ENCODE measurements at regions not wholly inside any gene's neighbourhood (a gene's known extent, or its start where the extent isn't known, plus 50 kb on each side); places are given as distances from the start of the nearest gene placed in this dataset.

DNA sequence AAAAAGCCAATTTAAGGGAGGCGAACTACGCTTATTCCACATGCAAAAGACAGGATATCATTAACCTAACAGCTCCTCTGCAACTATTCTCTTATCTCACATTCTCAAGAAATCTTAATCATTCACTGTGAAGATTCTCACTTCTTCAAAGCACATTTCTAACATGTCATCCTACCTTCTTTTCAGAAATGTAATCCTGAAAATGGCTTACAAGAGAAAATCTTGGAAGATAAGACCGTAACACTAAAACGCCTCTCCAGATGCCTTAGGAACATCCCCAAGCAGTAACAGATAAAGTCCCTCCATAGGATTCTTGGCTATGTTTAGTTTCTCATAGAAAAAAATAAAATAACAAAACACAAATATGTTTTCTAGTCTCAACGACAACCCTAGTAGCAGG is 373.9 kb upstream of the CNTNAP5 start:
- no peak for ATAC-seq
- H3K4me2 ChIP-seq (ENCODE audit: control insufficient read depth, insufficient read depth) = no peak overlapping the region
- in situ Hi-C loops (cut with MboI) = no loop called here
- POLR2A ChIA-PET = no interaction called here
- no peaks in the 10 kb centered on the region for H3K9me3 ChIP-seq (replicated peaks; ENCODE audit: control insufficient read depth, insufficient read depth, low read length)
- no peak for DNase-seq (ENCODE audit: low read depth, low spot score)
- no peak overlapping the region for H3K9ac ChIP-seq (ENCODE audit: control insufficient read depth, insufficient read depth, low read length)
- H3K27ac ChIP-seq (ENCODE audit: control insufficient read depth, insufficient read depth) = no peak overlapping the region
- intact Hi-C loops (cut with micrococcal nuclease; ENCODE audit: unreplicated experiment) = no loop called here
- SMC1A ChIA-PET (ENCODE audit: uncharacterized antibody, unreplicated experiment) = no interaction called here
- no peaks in the 10 kb centered on the region for H3K36me3 ChIP-seq (ENCODE audit: control insufficient read depth in 2 of 2, insufficient read depth in 2 of 2, low read length in 1 of 2)
- H3K4me3 ChIP-seq = no peak overlapping the region
- no peak for FAIRE-seq
- no peaks in the 10 kb centered on the region for H3K79me2 ChIP-seq (ENCODE audit: control insufficient read depth, insufficient read depth, low read length)
- no peak overlapping the region for H2AFZ ChIP-seq (ENCODE audit: control insufficient read depth, low read depth, low read length)
- H4K20me1 ChIP-seq (ENCODE audit: control insufficient read depth, insufficient read depth) = no peaks in the 10 kb centered on the region
- no peaks in the 10 kb centered on the region for H3K4me1 ChIP-seq (ENCODE audit: control insufficient read depth, insufficient read depth, low read length)
- no TSS peak for BruUV-seq (replicated peaks)
- no peaks in the 10 kb centered on the region for H3K27me3 ChIP-seq (replicated peaks in 1 of 2; ENCODE audit: control insufficient read depth in 2 of 2, insufficient read depth in 2 of 2, low read length in 1 of 2)
- CTCF ChIA-PET = no interaction called here
- WGBS (ENCODE audit: insufficient coverage, insufficient replicate concordance, low lambda C conversion rate, missing lambda C conversion rate) = 16% methylated on average over 5 of the region's 5 CpGs
- RAD21 ChIA-PET (ENCODE audit: unreplicated experiment) = no interaction called here
- TF ChIP-seq CREB1 (IDR thresholded peaks at IDR 0.05; ENCODE audit: low read depth) (no peak), MXI1 (IDR thresholded peaks at IDR 0.05; ENCODE audit: low read depth, low read length) (no peak), CBX5 (IDR thresholded peaks at IDR 0.05; ENCODE audit: low read depth) (no peak), ZNF274 (IDR thresholded peaks at IDR 0.05; ENCODE audit: insufficient read depth, insufficient read length) (no peak), SMAD5 (IDR thresholded peaks at IDR 0.05; ENCODE audit: low read depth) (no peak), RAD21 (IDR thresholded peaks at IDR 0.05; ENCODE audit: insufficient read depth, low read depth, low read length) (no peak), MEF2A (IDR thresholded peaks at IDR 0.05; ENCODE audit: insufficient read depth, low read depth, low read length) (no peak), POLR2A (IDR thresholded peaks at IDR 0.05; ENCODE audit: low read depth, low read length) (no peak)
- TF ChIP-seq, protein P1, sequence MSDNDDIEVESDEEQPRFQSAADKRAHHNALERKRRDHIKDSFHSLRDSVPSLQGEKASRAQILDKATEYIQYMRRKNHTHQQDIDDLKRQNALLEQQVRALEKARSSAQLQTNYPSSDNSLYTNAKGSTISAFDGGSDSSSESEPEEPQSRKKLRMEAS (IDR thresholded peaks at IDR 0.05; ENCODE audit: low read depth, low read length) = no peak
- TF ChIP-seq, protein P2, sequence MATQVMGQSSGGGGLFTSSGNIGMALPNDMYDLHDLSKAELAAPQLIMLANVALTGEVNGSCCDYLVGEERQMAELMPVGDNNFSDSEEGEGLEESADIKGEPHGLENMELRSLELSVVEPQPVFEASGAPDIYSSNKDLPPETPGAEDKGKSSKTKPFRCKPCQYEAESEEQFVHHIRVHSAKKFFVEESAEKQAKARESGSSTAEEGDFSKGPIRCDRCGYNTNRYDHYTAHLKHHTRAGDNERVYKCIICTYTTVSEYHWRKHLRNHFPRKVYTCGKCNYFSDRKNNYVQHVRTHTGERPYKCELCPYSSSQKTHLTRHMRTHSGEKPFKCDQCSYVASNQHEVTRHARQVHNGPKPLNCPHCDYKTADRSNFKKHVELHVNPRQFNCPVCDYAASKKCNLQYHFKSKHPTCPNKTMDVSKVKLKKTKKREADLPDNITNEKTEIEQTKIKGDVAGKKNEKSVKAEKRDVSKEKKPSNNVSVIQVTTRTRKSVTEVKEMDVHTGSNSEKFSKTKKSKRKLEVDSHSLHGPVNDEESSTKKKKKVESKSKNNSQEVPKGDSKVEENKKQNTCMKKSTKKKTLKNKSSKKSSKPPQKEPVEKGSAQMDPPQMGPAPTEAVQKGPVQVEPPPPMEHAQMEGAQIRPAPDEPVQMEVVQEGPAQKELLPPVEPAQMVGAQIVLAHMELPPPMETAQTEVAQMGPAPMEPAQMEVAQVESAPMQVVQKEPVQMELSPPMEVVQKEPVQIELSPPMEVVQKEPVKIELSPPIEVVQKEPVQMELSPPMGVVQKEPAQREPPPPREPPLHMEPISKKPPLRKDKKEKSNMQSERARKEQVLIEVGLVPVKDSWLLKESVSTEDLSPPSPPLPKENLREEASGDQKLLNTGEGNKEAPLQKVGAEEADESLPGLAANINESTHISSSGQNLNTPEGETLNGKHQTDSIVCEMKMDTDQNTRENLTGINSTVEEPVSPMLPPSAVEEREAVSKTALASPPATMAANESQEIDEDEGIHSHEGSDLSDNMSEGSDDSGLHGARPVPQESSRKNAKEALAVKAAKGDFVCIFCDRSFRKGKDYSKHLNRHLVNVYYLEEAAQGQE (IDR thresholded peaks at IDR 0.05; ENCODE audit: low read depth, low read length) = no peak
- TF ChIP-seq, protein P3, sequence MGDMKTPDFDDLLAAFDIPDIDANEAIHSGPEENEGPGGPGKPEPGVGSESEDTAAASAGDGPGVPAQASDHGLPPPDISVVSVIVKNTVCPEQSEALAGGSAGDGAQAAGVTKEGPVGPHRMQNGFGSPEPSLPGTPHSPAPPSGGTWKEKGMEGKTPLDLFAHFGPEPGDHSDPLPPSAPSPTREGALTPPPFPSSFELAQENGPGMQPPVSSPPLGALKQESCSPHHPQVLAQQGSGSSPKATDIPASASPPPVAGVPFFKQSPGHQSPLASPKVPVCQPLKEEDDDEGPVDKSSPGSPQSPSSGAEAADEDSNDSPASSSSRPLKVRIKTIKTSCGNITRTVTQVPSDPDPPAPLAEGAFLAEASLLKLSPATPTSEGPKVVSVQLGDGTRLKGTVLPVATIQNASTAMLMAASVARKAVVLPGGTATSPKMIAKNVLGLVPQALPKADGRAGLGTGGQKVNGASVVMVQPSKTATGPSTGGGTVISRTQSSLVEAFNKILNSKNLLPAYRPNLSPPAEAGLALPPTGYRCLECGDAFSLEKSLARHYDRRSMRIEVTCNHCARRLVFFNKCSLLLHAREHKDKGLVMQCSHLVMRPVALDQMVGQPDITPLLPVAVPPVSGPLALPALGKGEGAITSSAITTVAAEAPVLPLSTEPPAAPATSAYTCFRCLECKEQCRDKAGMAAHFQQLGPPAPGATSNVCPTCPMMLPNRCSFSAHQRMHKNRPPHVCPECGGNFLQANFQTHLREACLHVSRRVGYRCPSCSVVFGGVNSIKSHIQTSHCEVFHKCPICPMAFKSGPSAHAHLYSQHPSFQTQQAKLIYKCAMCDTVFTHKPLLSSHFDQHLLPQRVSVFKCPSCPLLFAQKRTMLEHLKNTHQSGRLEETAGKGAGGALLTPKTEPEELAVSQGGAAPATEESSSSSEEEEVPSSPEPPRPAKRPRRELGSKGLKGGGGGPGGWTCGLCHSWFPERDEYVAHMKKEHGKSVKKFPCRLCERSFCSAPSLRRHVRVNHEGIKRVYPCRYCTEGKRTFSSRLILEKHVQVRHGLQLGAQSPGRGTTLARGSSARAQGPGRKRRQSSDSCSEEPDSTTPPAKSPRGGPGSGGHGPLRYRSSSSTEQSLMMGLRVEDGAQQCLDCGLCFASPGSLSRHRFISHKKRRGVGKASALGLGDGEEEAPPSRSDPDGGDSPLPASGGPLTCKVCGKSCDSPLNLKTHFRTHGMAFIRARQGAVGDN (IDR thresholded peaks at IDR 0.05) = no peak
- TF ChIP-seq, protein P4, sequence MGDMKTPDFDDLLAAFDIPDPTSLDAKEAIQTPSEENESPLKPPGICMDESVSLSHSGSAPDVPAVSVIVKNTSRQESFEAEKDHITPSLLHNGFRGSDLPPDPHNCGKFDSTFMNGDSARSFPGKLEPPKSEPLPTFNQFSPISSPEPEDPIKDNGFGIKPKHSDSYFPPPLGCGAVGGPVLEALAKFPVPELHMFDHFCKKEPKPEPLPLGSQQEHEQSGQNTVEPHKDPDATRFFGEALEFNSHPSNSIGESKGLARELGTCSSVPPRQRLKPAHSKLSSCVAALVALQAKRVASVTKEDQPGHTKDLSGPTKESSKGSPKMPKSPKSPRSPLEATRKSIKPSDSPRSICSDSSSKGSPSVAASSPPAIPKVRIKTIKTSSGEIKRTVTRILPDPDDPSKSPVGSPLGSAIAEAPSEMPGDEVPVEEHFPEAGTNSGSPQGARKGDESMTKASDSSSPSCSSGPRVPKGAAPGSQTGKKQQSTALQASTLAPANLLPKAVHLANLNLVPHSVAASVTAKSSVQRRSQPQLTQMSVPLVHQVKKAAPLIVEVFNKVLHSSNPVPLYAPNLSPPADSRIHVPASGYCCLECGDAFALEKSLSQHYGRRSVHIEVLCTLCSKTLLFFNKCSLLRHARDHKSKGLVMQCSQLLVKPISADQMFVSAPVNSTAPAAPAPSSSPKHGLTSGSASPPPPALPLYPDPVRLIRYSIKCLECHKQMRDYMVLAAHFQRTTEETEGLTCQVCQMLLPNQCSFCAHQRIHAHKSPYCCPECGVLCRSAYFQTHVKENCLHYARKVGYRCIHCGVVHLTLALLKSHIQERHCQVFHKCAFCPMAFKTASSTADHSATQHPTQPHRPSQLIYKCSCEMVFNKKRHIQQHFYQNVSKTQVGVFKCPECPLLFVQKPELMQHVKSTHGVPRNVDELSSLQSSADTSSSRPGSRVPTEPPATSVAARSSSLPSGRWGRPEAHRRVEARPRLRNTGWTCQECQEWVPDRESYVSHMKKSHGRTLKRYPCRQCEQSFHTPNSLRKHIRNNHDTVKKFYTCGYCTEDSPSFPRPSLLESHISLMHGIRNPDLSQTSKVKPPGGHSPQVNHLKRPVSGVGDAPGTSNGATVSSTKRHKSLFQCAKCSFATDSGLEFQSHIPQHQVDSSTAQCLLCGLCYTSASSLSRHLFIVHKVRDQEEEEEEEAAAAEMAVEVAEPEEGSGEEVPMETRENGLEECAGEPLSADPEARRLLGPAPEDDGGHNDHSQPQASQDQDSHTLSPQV (IDR thresholded peaks at IDR 0.05) = no peak
